Smooth muscle cell (in vitro differentiated cells): ENCODE measurements at regions not wholly inside any gene's neighbourhood (a gene's known extent, or its start where the extent isn't known, plus 50 kb on each side); places are given as distances from the start of the nearest gene placed in this dataset.

Experiments used
- DNase-seq: peaks from one replicate; lab custom pipeline; 2025; ENCODE audit not compliant: unreplicated experiment; lab: John Stamatoyannopoulos, UW
- H2AFZ ChIP-seq: fragments of 200-600 bp; sonication (generic); 2 replicates; pipeline ENCODE4 v1.6.0; 2016; ENCODE audit warnings: antibody characterized with exemption, low read depth, mild to moderate bottlenecking
- H3F3A ChIP-seq: fragments of 200-600 bp; sonication (generic); 2 replicates; pipeline ENCODE4 v1.6.0; 2017; ENCODE audit warnings: antibody characterized with exemption, low read depth
- H3K27ac ChIP-seq: fragments of 200-600 bp; sonication (generic); 2 replicates; pipeline ENCODE4 v1.5.1; 2016; ENCODE audit warnings: low read depth, mild to moderate bottlenecking
- H3K27me3 ChIP-seq: fragments of 200-600 bp; sonication (generic); 2 replicates; pipeline ENCODE4 v1.6.1; 2016; ENCODE audit warnings: low read depth, mild to moderate bottlenecking
- H3K36me3 ChIP-seq: fragments of 200-600 bp; sonication (generic); 2 replicates; pipeline ENCODE4 v1.5.1; 2016; ENCODE audit warnings: low read depth
- H3K4me1 ChIP-seq: fragments of 200-600 bp; sonication (generic); 2 replicates; pipeline ENCODE4 v1.5.1; 2016; ENCODE audit warnings: low read depth
- H3K4me2 ChIP-seq: fragments of 200-600 bp; sonication (generic); 2 replicates; pipeline ENCODE4 v1.6.0; 2016; ENCODE audit warnings: mild to moderate bottlenecking
- H3K4me3 ChIP-seq: fragments of 200-600 bp; sonication (generic); 2 replicates; pipeline ENCODE4 v1.5.1; 2016; ENCODE audit warnings: mild to moderate bottlenecking
- H3K79me2 ChIP-seq: fragments of 200-600 bp; sonication (generic); 2 replicates; pipeline ENCODE4 v1.6.0; 2016; ENCODE audit warnings: low read depth, mild to moderate bottlenecking
- H3K9ac ChIP-seq: fragments of 200-600 bp; sonication (generic); 2 replicates; pipeline ENCODE4 v1.6.0; 2016; ENCODE audit warnings: low read depth
- H3K9me3 ChIP-seq: fragments of 200-600 bp; sonication (generic); replicated peaks from 2 replicates; pipeline ENCODE4 v1.5.1; 2016; ENCODE audit warnings: low read depth
- H4K20me1 ChIP-seq: fragments of 200-600 bp; sonication (generic); 2 replicates; pipeline ENCODE4 v1.6.0; 2016; ENCODE audit warnings: low read depth
- CTCF ChIP-seq: fragments of 200-600 bp; sonication (generic); IDR thresholded peaks from 2 replicates; pipeline ENCODE4 v1.5.1; 2017; ENCODE audit warnings: borderline replicate concordance, mild to moderate bottlenecking, antibody characterized with exemption; ENCODE audit not compliant: insufficient read depth, poor library complexity, severe bottlenecking
- WGBS: methylation state at CpG from one replicate; pipeline ENCODE4 v1.1.7; 2016; ENCODE audit warnings: low lambda C conversion rate; 5-methylcytosine and 5-hydroxymethylcytosine counted together

DNA sequence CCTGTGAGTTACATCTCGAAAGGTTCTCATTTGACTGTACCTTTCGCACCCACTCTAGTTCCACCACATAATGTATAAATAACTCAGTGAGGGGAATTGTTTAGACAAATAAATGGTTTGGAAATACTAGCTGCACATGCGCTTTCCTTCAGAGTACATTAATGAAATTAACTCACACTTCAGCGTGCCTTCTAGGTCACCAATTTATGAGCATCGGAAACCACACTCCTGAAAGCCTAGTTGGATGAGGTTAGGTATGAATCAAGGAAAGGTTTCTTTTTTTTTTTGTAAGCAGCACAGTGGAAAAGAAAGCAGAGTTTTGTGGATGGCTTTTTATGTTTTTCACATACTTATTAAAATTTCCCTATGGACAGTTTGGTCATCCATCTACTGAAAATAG is 247.8 kb upstream of the TCF21 start:
- 93% methylated on average over 5 of the region's 5 CpGs for WGBS

GRCh38 chr6:133644548-133644891 is 244.4 kb upstream of the TCF21 start:
- no peaks in the 10 kb centered on the region for H3K79me2 ChIP-seq
- no peak overlapping the region for H3K27ac ChIP-seq
- no peak for DNase-seq
- H3K9ac ChIP-seq: no peak overlapping the region
- no peak overlapping the region for H3K4me3 ChIP-seq
- no peak for TF ChIP-seq CTCF
- no peaks in the 10 kb centered on the region for H3K36me3 ChIP-seq
- H3K4me2 ChIP-seq: peak overlapping the region; percentile 39
- peaks cover 6% of the 10 kb centered on the region for H3K4me1 ChIP-seq
- no peaks in the 10 kb centered on the region for H3K27me3 ChIP-seq
- no peak overlapping the region for H2AFZ ChIP-seq
- H3K9me3 ChIP-seq: no peaks in the 10 kb centered on the region
- H3F3A ChIP-seq: peaks cover 5% of the 10 kb centered on the region
- 73% methylated on average over 4 of the region's 4 CpGs for WGBS
- H4K20me1 ChIP-seq: no peaks in the 10 kb centered on the region

More for the DNA sequence above, 247.8 kb upstream of the TCF21 start:
- Histone ChIP-seq H3K27ac (no peak overlapping the region), H2AFZ (no peak overlapping the region), H3K4me1 (peaks cover 6% of the 10 kb centered on the region), H3K4me3 (no peak overlapping the region), H3K36me3 (no peaks in the 10 kb centered on the region), H3K9ac (no peak overlapping the region), H3K79me2 (no peaks in the 10 kb centered on the region), H3K4me2 (no peak overlapping the region), H3K9me3 (no peaks in the 10 kb centered on the region), H3K27me3 (no peaks in the 10 kb centered on the region), H4K20me1 (no peaks in the 10 kb centered on the region), H3F3A (peaks cover 5% of the 10 kb centered on the region)
- TF ChIP-seq CTCF: no peak
- no peak for DNase-seq

- WGBS: 47% methylated on average over 5 of the region's 5 CpGs
- Histone ChIP-seq H3K4me1 (peaks cover 6% of the 10 kb centered on the region), H3K9ac (no peak overlapping the region), H3F3A (peaks cover 5% of the 10 kb centered on the region), H3K9me3 (no peaks in the 10 kb centered on the region), H3K79me2 (no peaks in the 10 kb centered on the region), H2AFZ (no peak overlapping the region), H3K27ac (no peak overlapping the region), H3K36me3 (no peaks in the 10 kb centered on the region), H3K27me3 (no peaks in the 10 kb centered on the region), H3K4me2 (peak overlapping the region; percentile 39), H4K20me1 (no peaks in the 10 kb centered on the region), H3K4me3 (no peak overlapping the region)
- no peak for DNase-seq
- no peak for TF ChIP-seq CTCF
These were observed 243.9 kb upstream of the TCF21 start for GRCh38 chr6:133644892-133645619.
